PC-3 (cell line): ENCODE measurements at regions not wholly inside any gene's neighbourhood (a gene's known extent, or its start where the extent isn't known, plus 50 kb on each side); places are given as distances from the start of the nearest gene placed in this dataset.
"Not testable (repeated sequence)": the region's sequence is repeated elsewhere in the genome, so short reads cannot be mapped to it uniquely, and the experiment has no call there.

Source experiments
- ATAC-seq: fragments of 200-7000 bp; cut with Tn5 transposase; 2 replicates; pipeline ENCODE4 v1.9.1; 2020; ENCODE audit warnings: mild to moderate bottlenecking, moderate library complexity
- BruUV-seq: library from RNA; stranded (reverse); fragments of 400-500 nt; replicated peaks from 2 replicates; lab custom pipeline; 2021; lab: Mats Ljungman, UMichigan
- CTCF ChIA-PET: fragments of 300-600 bp; sonication (Branson Sonifier 250); formaldehyde crosslinking; loops from one replicate; lab custom pipeline; 2022; ENCODE audit warnings: antibody characterized with exemption; lab: Charles Lee
- POLR2A ChIA-PET: fragments of 300-600 bp; sonication (Branson Sonifier 250); formaldehyde crosslinking; loops from one replicate; lab custom pipeline; 2022; ENCODE audit warnings: antibody characterized with exemption; ENCODE audit not compliant: unreplicated experiment; lab: Charles Lee
- DNase-seq: peaks from one replicate; pipeline ENCODE4 v3.0.0-alpha.2; 2015
- H2AFZ ChIP-seq: fragments of 300-600 bp; sonication (generic); 2 replicates; pipeline ENCODE4 v1.6.0; 2016; ENCODE audit warnings: antibody characterized with exemption, low read length
- H3F3A ChIP-seq: fragments of 300-600 bp; sonication (generic); one replicate; pipeline ENCODE4 v1.6.0; 2017; ENCODE audit warnings: antibody characterized with exemption, low read length, control low read depth, mild to moderate bottlenecking; ENCODE audit not compliant: unreplicated experiment
- H3K27ac ChIP-seq: fragments of 300-600 bp; sonication (generic); 2 replicates; pipeline ENCODE4 v1.5.1; 2016; ENCODE audit warnings: mild to moderate bottlenecking, low read length
- H3K27me3 ChIP-seq: fragments of 300-600 bp; sonication (generic); 2 replicates; pipeline ENCODE4 v1.6.1; 2016; ENCODE audit warnings: low read length, mixed read lengths
- H3K36me3 ChIP-seq: fragments of 300-600 bp; sonication (generic); 2 replicates; pipeline ENCODE4 v1.6.1; 2016; ENCODE audit warnings: low read depth, mixed run types, low read length, mixed read lengths
- H3K4me1 ChIP-seq: fragments of 300-600 bp; sonication (generic); 2 replicates; pipeline ENCODE4 v1.5.1; 2016; ENCODE audit warnings: low read length; ENCODE audit not compliant: insufficient read depth
- H3K4me2 ChIP-seq: fragments of 300-600 bp; sonication (generic); 2 replicates; pipeline ENCODE4 v1.6.0; 2016; ENCODE audit warnings: low read length
- H3K4me3 ChIP-seq: fragments of 300-600 bp; sonication (generic); 2 replicates; pipeline ENCODE4 v1.5.1; 2016; ENCODE audit warnings: mild to moderate bottlenecking, low read length, mixed read lengths
- H3K79me2 ChIP-seq: fragments of 300-600 bp; sonication (generic); 2 replicates; pipeline ENCODE4 v1.6.1; 2017; ENCODE audit warnings: low read length, mixed read lengths
- H3K9ac ChIP-seq: fragments of 300-600 bp; sonication (generic); 2 replicates; pipeline ENCODE4 v1.6.0; 2016; ENCODE audit warnings: mild to moderate bottlenecking, low read length
- H3K9me2 ChIP-seq: fragments of 300-600 bp; sonication (generic); replicated peaks from 2 replicates; pipeline ENCODE4 v1.6.1; 2016; ENCODE audit warnings: mixed run types, low read length, mixed read lengths
- H3K9me3 ChIP-seq: fragments of 300-600 bp; sonication (generic); 2 replicates; pipeline ENCODE4 v1.6.1; 2016; ENCODE audit warnings: low read length, mixed read lengths
- H4K20me1 ChIP-seq: fragments of 300-600 bp; sonication (generic); 2 replicates; pipeline ENCODE4 v1.6.1; 2016; ENCODE audit warnings: low read length, mixed read lengths
- EZH2 ChIP-seq: fragments of 300-600 bp; sonication (generic); IDR thresholded peaks from one replicate; pipeline ENCODE4 v1.6.1; 2017; ENCODE audit warnings: antibody characterized with exemption, mild to moderate bottlenecking, low read length; ENCODE audit not compliant: unreplicated experiment
- EZH2phosphoT487 ChIP-seq: fragments of 300-600 bp; sonication (generic); IDR thresholded peaks from 2 replicates; pipeline ENCODE4 v1.6.1; 2018; ENCODE audit warnings: mild to moderate bottlenecking, antibody characterized with exemption, low read length, borderline replicate concordance
- intact Hi-C: fragments of 100-400 bp; cut with micrococcal nuclease; formaldehyde crosslinking; loops from 2 replicates; pipeline ENCODE4 v1.9.0; 2023
- TF ChIP-seq, protein P1 (sequence below): fragments of 300-600 bp; sonication (generic); conservative IDR thresholded peaks from 2 replicates; pipeline ENCODE4 v1.5.1; 2017; ENCODE audit warnings: antibody characterized with exemption, low read depth, mild to moderate bottlenecking, low read length

DNA sequence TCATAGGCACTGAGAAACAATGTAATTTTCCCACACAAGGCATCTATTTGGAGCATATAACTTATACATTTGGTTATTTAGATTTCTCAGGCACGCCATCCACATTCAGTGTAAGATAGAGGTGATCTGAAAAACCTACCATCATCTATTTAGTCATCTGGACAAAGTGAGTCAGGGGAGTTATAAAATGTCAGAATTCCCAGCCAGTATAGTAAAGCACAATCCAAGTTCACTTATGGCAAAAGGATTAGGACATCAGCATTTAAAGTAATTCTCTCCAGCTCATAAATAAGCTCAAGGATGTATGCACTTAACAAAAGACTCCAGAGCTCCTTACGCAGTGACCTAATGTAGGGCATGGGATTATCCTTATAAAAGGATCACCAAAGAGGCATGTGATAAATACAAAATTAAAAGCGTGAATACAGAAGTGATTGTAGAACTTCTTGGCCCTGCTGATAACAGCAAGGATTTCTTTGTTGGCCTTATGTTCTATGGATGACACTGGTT, 65.3 kb upstream of the DCLK2 start:
- no peak overlapping the region for H3K27ac ChIP-seq
- no peak overlapping the region for H3K4me2 ChIP-seq
- H3K9me3 ChIP-seq: no peaks in the 10 kb centered on the region
- H3K27me3 ChIP-seq: no peaks in the 10 kb centered on the region
- H3K4me3 ChIP-seq: no peak overlapping the region
- H2AFZ ChIP-seq: no peak overlapping the region
- ChIA-PET CTCF (no interaction called here), POLR2A (no interaction called here)
- TF ChIP-seq, protein P1, sequence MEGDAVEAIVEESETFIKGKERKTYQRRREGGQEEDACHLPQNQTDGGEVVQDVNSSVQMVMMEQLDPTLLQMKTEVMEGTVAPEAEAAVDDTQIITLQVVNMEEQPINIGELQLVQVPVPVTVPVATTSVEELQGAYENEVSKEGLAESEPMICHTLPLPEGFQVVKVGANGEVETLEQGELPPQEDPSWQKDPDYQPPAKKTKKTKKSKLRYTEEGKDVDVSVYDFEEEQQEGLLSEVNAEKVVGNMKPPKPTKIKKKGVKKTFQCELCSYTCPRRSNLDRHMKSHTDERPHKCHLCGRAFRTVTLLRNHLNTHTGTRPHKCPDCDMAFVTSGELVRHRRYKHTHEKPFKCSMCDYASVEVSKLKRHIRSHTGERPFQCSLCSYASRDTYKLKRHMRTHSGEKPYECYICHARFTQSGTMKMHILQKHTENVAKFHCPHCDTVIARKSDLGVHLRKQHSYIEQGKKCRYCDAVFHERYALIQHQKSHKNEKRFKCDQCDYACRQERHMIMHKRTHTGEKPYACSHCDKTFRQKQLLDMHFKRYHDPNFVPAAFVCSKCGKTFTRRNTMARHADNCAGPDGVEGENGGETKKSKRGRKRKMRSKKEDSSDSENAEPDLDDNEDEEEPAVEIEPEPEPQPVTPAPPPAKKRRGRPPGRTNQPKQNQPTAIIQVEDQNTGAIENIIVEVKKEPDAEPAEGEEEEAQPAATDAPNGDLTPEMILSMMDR: no peak
- no peak for TF ChIP-seq EZH2phosphoT487
- H3F3A ChIP-seq: no peaks in the 10 kb centered on the region
- ATAC-seq (no peak), DNase-seq (no peak)
- H4K20me1 ChIP-seq: no peaks in the 10 kb centered on the region
- H3K36me3 ChIP-seq: no peaks in the 10 kb centered on the region
- H3K9me2 ChIP-seq: no peaks in the 10 kb centered on the region
- BruUV-seq: no TSS peak
- intact Hi-C loops: loop anchor here (5.0 kb wide), 1 partner anchor 64 kb away; the partner anchor contains the start of gene DCLK2
- no peak overlapping the region for H3K9ac ChIP-seq
- no peaks in the 10 kb centered on the region for H3K79me2 ChIP-seq
- H3K4me1 ChIP-seq: no peaks in the 10 kb centered on the region

GRCh38 chr4:150015910-150016309, 62.3 kb upstream of the DCLK2 start:
- CTCF ChIA-PET, H4K20me1 ChIP-seq, H2AFZ ChIP-seq, H3K9me2 ChIP-seq, H3K27me3 ChIP-seq, POLR2A ChIA-PET, H3F3A ChIP-seq, intact Hi-C loops, H3K9ac ChIP-seq, BruUV-seq, H3K36me3 ChIP-seq, H3K9me3 ChIP-seq, H3K4me1 ChIP-seq, H3K4me3 ChIP-seq, H3K79me2 ChIP-seq, H3K27ac ChIP-seq, H3K4me2 ChIP-seq, ATAC-seq, DNase-seq: not testable (repeated sequence)

DNA sequence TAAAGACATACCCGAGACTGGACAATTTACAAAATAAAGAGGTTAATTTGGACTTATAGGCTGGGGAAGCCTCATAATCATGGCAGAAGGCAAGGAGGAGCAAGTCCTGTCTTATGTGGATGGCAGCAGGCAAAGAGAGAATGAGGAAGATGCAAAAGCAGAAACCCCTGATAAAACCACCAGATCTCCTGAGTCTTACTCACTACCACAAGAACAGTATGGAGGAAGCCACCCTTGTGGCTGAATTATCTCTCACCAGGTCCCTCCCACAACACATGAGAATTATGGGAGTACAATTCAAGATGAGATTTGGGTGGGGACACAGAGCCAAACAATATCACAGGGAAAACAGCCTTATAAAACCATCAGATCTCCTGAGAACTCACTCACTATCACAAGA, 61.6 kb upstream of the DCLK2 start:
- H3K4me1 ChIP-seq, H3K79me2 ChIP-seq, H3K4me2 ChIP-seq, H3K9me2 ChIP-seq, DNase-seq, H3K36me3 ChIP-seq, H3K9me3 ChIP-seq, H3K27ac ChIP-seq, H3K9ac ChIP-seq, H2AFZ ChIP-seq, ATAC-seq, H3K27me3 ChIP-seq, BruUV-seq, CTCF ChIA-PET, H3F3A ChIP-seq, POLR2A ChIA-PET, H3K4me3 ChIP-seq, intact Hi-C loops, H4K20me1 ChIP-seq: not testable (repeated sequence)

DNA sequence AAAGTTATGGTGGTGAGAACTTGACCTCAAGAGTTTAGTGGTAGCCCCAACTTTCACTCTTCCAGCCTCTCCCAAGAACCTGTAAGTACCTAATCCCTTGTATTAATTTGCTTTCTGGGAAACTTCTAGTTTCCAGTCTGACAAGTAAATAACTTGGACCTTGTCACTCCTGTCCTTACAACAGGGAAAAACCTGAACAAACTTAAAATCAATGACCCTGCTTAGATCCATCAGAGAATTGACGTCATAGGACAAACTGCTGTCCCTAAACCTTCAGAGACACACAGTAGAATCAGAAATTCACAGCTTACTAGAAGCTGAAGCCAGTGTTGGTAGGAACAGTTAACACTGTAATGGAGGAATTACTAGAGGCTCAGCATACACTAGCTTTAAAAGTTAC, 60.0 kb upstream of the DCLK2 start:
- TF ChIP-seq, protein P1: no peak
- TF ChIP-seq EZH2 (no peak), EZH2phosphoT487 (no peak)
- no peaks in the 10 kb centered on the region for H3K79me2 ChIP-seq
- intact Hi-C loops: no loop called here
- ATAC-seq: no peak
- no peak overlapping the region for H3K4me2 ChIP-seq
- H3K27me3 ChIP-seq: no peaks in the 10 kb centered on the region
- H3K36me3 ChIP-seq: no peaks in the 10 kb centered on the region
- H3K9me2 ChIP-seq: no peaks in the 10 kb centered on the region
- no peaks in the 10 kb centered on the region for H3F3A ChIP-seq
- POLR2A ChIA-PET: no interaction called here
- H2AFZ ChIP-seq: no peak overlapping the region
- no peak overlapping the region for H3K4me3 ChIP-seq
- no peak overlapping the region for H3K27ac ChIP-seq
- no TSS peak for BruUV-seq
- no peaks in the 10 kb centered on the region for H4K20me1 ChIP-seq
- H3K9ac ChIP-seq: no peak overlapping the region
- DNase-seq: no peak
- CTCF ChIA-PET: no interaction called here
- no peaks in the 10 kb centered on the region for H3K4me1 ChIP-seq
- H3K9me3 ChIP-seq: no peaks in the 10 kb centered on the region
